ENCODE measurements at regions not wholly inside any gene's neighbourhood (a gene's known extent, or its start where the extent isn't known, plus 50 kb on each side); places are given as distances from the start of the nearest gene placed in this dataset.
"Not testable (repeated sequence)": the region's sequence is repeated elsewhere in the genome, so short reads cannot be mapped to it uniquely, and the experiment has no call there.

GRCh38 chr13:60265566-60265965, 101.8 kb upstream of the DIAPH3 start:
- H3K36me3 ChIP-seq, result no peaks in the 10 kb centered on the region
- no peaks in the 10 kb centered on the region for H3K27me3 ChIP-seq (replicated peaks)
- H3K27ac ChIP-seq, result no peak overlapping the region
- no peaks in the 10 kb centered on the region for H3K9me3 ChIP-seq (replicated peaks)
- H3K4me1 ChIP-seq (replicated peaks), result no peaks in the 10 kb centered on the region
- no peak for DNase-seq (ENCODE audit: low read depth in 1 of 2, low spot score in 2 of 2)
- H3K4me3 ChIP-seq, result no peak overlapping the region

- H3K4me1 ChIP-seq (replicated peaks), result no peaks in the 10 kb centered on the region
- DNase-seq (ENCODE audit: low read depth in 1 of 2, low spot score in 2 of 2), result no peak
Measured at GRCh38 chr13:60267498-60268202, 103.9 kb upstream of the DIAPH3 start.

GRCh38 chr13:60268203-60268555, 104.5 kb upstream of the DIAPH3 start:
- Histone ChIP-seq H3K4me3 (no peak overlapping the region), H3K4me1 (replicated peaks) (no peaks in the 10 kb centered on the region), H3K27me3 (replicated peaks) (no peaks in the 10 kb centered on the region), H3K36me3 (no peaks in the 10 kb centered on the region), H3K27ac (no peak overlapping the region), H3K9me3 (replicated peaks) (no peaks in the 10 kb centered on the region)
- DNase-seq (ENCODE audit: low read depth in 1 of 2, low spot score in 2 of 2), result no peak

More at GRCh38 chr13:60267498-60268202, 103.9 kb upstream of the DIAPH3 start:
- H3K9me3 ChIP-seq (replicated peaks), result no peaks in the 10 kb centered on the region
- no peak overlapping the region for H3K27ac ChIP-seq
- H3K4me3 ChIP-seq, result peak overlapping the region; percentile 8; the same call in 1 of the 2 replicates
- no peaks in the 10 kb centered on the region for H3K27me3 ChIP-seq (replicated peaks)
- no peaks in the 10 kb centered on the region for H3K36me3 ChIP-seq

GRCh38 chr13:60273971-60274527, 110.3 kb upstream of the DIAPH3 start:
- Histone ChIP-seq H3K4me1 (replicated peaks) (no peaks in the 10 kb centered on the region), H3K4me3 (no peak overlapping the region)
- DNase-seq (ENCODE audit: low read depth in 1 of 2, low spot score in 2 of 2), result no peak

GRCh38 chr13:60274655-60275054, 110.9 kb upstream of the DIAPH3 start:
- no peak overlapping the region for H3K4me3 ChIP-seq
- H3K4me1 ChIP-seq (replicated peaks), result no peaks in the 10 kb centered on the region
- H3K36me3 ChIP-seq, result no peaks in the 10 kb centered on the region
- no peak overlapping the region for H3K27ac ChIP-seq
- H3K27me3 ChIP-seq (replicated peaks), result no peaks in the 10 kb centered on the region
- H3K9me3 ChIP-seq (replicated peaks), result no peaks in the 10 kb centered on the region
- no peak for DNase-seq (ENCODE audit: low read depth in 1 of 2, low spot score in 2 of 2)

More at GRCh38 chr13:60273971-60274527, 110.3 kb upstream of the DIAPH3 start:
- Histone ChIP-seq H3K27ac (no peak overlapping the region), H3K9me3 (replicated peaks) (no peaks in the 10 kb centered on the region), H3K36me3 (no peaks in the 10 kb centered on the region), H3K27me3 (replicated peaks) (no peaks in the 10 kb centered on the region)

- Histone ChIP-seq H3K4me1 (replicated peaks) (no peaks in the 10 kb centered on the region), H3K27me3 (replicated peaks) (no peaks in the 10 kb centered on the region), H3K9me3 (replicated peaks) (no peaks in the 10 kb centered on the region), H3K4me3 (no peak overlapping the region), H3K27ac (no peak overlapping the region), H3K36me3 (no peaks in the 10 kb centered on the region)
- no peak for DNase-seq (ENCODE audit: low read depth in 1 of 2, low spot score in 2 of 2)
Measured at GRCh38 chr13:60275208-60275607, 111.5 kb upstream of the DIAPH3 start.

- not testable (repeated sequence) for H3K27ac ChIP-seq; H3K9me3 ChIP-seq (replicated peaks); H3K27me3 ChIP-seq (replicated peaks); DNase-seq (ENCODE audit: low read depth in 1 of 2, low spot score in 2 of 2); H3K4me1 ChIP-seq (replicated peaks); H3K4me3 ChIP-seq; H3K36me3 ChIP-seq
Measured at GRCh38 chr13:60280524-60280923, 116.5 kb upstream of the TDRD3 start.

GRCh38 chr13:60282186-60282585, 114.8 kb upstream of the TDRD3 start:
- no peaks in the 10 kb centered on the region for H3K36me3 ChIP-seq
- no peak for DNase-seq (ENCODE audit: low read depth in 1 of 2, low spot score in 2 of 2)
- no peaks in the 10 kb centered on the region for H3K9me3 ChIP-seq (replicated peaks)
- H3K4me3 ChIP-seq, result no peak overlapping the region
- H3K27ac ChIP-seq, result no peak overlapping the region
- H3K4me1 ChIP-seq (replicated peaks), result no peaks in the 10 kb centered on the region
- no peaks in the 10 kb centered on the region for H3K27me3 ChIP-seq (replicated peaks)

GRCh38 chr13:60282708-60283107, 114.3 kb upstream of the TDRD3 start:
- no peak overlapping the region for H3K4me3 ChIP-seq
- no peaks in the 10 kb centered on the region for H3K27me3 ChIP-seq (replicated peaks)
- no peaks in the 10 kb centered on the region for H3K4me1 ChIP-seq (replicated peaks)
- H3K27ac ChIP-seq, result no peak overlapping the region
- H3K36me3 ChIP-seq, result no peaks in the 10 kb centered on the region
- DNase-seq (ENCODE audit: low read depth in 1 of 2, low spot score in 2 of 2), result no peak
- H3K9me3 ChIP-seq (replicated peaks), result no peaks in the 10 kb centered on the region

GRCh38 chr13:60286707-60287106, 110.3 kb upstream of the TDRD3 start:
- Histone ChIP-seq H3K4me1 (replicated peaks) (no peaks in the 10 kb centered on the region), H3K27me3 (replicated peaks) (0 out of 2 replicates have a peak, but pooled peaks cover 3% of the 10 kb centered on the region), H3K4me3 (no peak overlapping the region), H3K36me3 (no peaks in the 10 kb centered on the region), H3K9me3 (replicated peaks) (no peaks in the 10 kb centered on the region), H3K27ac (no peak overlapping the region)
- no peak for DNase-seq (ENCODE audit: low read depth in 1 of 2, low spot score in 2 of 2)

GRCh38 chr13:60288569-60288968, 108.5 kb upstream of the TDRD3 start:
- Histone ChIP-seq H3K27ac (no peak overlapping the region), H3K4me3 (no peak overlapping the region), H3K27me3 (replicated peaks) (0 out of 2 replicates have a peak, but pooled peaks cover 6% of the 10 kb centered on the region), H3K4me1 (replicated peaks) (no peaks in the 10 kb centered on the region), H3K36me3 (no peaks in the 10 kb centered on the region), H3K9me3 (replicated peaks) (no peaks in the 10 kb centered on the region)
- no peak for DNase-seq (ENCODE audit: low read depth in 1 of 2, low spot score in 2 of 2)

- Histone ChIP-seq H3K4me1 (replicated peaks) (no peaks in the 10 kb centered on the region), H3K36me3 (no peaks in the 10 kb centered on the region), H3K27ac (no peak overlapping the region), H3K9me3 (replicated peaks) (no peaks in the 10 kb centered on the region), H3K27me3 (replicated peaks) (0 out of 2 replicates have a peak, but pooled peaks cover 6% of the 10 kb centered on the region), H3K4me3 (no peak overlapping the region)
- DNase-seq (ENCODE audit: low read depth in 1 of 2, low spot score in 2 of 2), result no peak
Measured at GRCh38 chr13:60303166-60303565, 93.9 kb upstream of the TDRD3 start.

GRCh38 chr13:60311527-60311926, 85.5 kb upstream of the TDRD3 start:
- Histone ChIP-seq H3K27me3 (replicated peaks) (no peaks in the 10 kb centered on the region), H3K9me3 (replicated peaks) (no peaks in the 10 kb centered on the region), H3K4me3 (no peak overlapping the region), H3K4me1 (replicated peaks) (no peaks in the 10 kb centered on the region), H3K27ac (no peak overlapping the region), H3K36me3 (no peaks in the 10 kb centered on the region)
- DNase-seq (ENCODE audit: low read depth in 1 of 2, low spot score in 2 of 2), result no peak

- DNase-seq (ENCODE audit: low read depth in 1 of 2, low spot score in 2 of 2), result no peak
- Histone ChIP-seq H3K4me3 (no peak overlapping the region), H3K4me1 (replicated peaks) (no peaks in the 10 kb centered on the region), H3K27ac (no peak overlapping the region), H3K9me3 (replicated peaks) (no peaks in the 10 kb centered on the region), H3K27me3 (replicated peaks) (no peaks in the 10 kb centered on the region), H3K36me3 (no peaks in the 10 kb centered on the region)
Measured at GRCh38 chr13:60312851-60313505, 84.0 kb upstream of the TDRD3 start.
